Rectal smooth muscle tissue (tissue), 1 donor: ENCODE measurements at regions not wholly inside any gene's neighbourhood (a gene's known extent, or its start where the extent isn't known, plus 50 kb on each side); places are given as distances from the start of the nearest gene placed in this dataset.
"Not testable (repeated sequence)": the region's sequence is repeated elsewhere in the genome, so short reads cannot be mapped to it uniquely, and the experiment has no call there.

Experiments
- H3K27ac ChIP-seq: one replicate; pipeline ENCODE4 v1.7.0; 2013; ENCODE audit warnings: low read depth, low read length, inconsistent platforms
- H3K27me3 ChIP-seq: one replicate; pipeline ENCODE4 v1.7.0; 2013; ENCODE audit warnings: low read length; ENCODE audit not compliant: control insufficient read depth, insufficient read depth
- H3K36me3 ChIP-seq: one replicate; pipeline ENCODE4 v1.7.0; 2013; ENCODE audit warnings: low read length; ENCODE audit not compliant: control insufficient read depth, insufficient read depth
- H3K4me1 ChIP-seq: one replicate; pipeline ENCODE4 v1.7.0; 2013; ENCODE audit warnings: low read length; ENCODE audit not compliant: control insufficient read depth, insufficient read depth
- H3K4me3 ChIP-seq: one replicate; pipeline ENCODE4 v1.7.0; 2013; ENCODE audit warnings: low read length
- H3K9ac ChIP-seq: one replicate; pipeline ENCODE4 v1.7.0; 2013; ENCODE audit warnings: low read length

GRCh38 chr2:111439237-111439636 is 318.5 kb downstream of the BCL2L11 start:
- H3K4me3 ChIP-seq, H3K27ac ChIP-seq, H3K36me3 ChIP-seq, H3K9ac ChIP-seq, H3K27me3 ChIP-seq, H3K4me1 ChIP-seq: not testable (repeated sequence)

GRCh38 chr2:111441614-111442013 is 320.9 kb downstream of the BCL2L11 start:
- not testable (repeated sequence) for H3K4me3 ChIP-seq, H3K9ac ChIP-seq, H3K4me1 ChIP-seq, H3K27ac ChIP-seq, H3K36me3 ChIP-seq, H3K27me3 ChIP-seq

- H3K4me1 ChIP-seq, H3K9ac ChIP-seq, H3K27me3 ChIP-seq, H3K4me3 ChIP-seq, H3K27ac ChIP-seq, H3K36me3 ChIP-seq: not testable (repeated sequence)
Observed at GRCh38 chr2:111442767-111443454, 322.2 kb downstream of the BCL2L11 start.

GRCh38 chr2:111444516-111444915 is 323.8 kb downstream of the BCL2L11 start:
- H3K9ac ChIP-seq, H3K4me3 ChIP-seq, H3K36me3 ChIP-seq: not testable (repeated sequence)

GRCh38 chr2:111445191-111445929 is 324.6 kb downstream of the BCL2L11 start:
- H3K36me3 ChIP-seq, H3K4me3 ChIP-seq, H3K27me3 ChIP-seq, H3K27ac ChIP-seq, H3K4me1 ChIP-seq, H3K9ac ChIP-seq: not testable (repeated sequence)

More at GRCh38 chr2:111444516-111444915, 323.8 kb downstream of the BCL2L11 start:
- not testable (repeated sequence) for H3K4me1 ChIP-seq, H3K27me3 ChIP-seq, H3K27ac ChIP-seq

GRCh38 chr2:111445941-111446340 is 325.2 kb downstream of the BCL2L11 start:
- H3K4me3 ChIP-seq, H3K4me1 ChIP-seq, H3K36me3 ChIP-seq, H3K27me3 ChIP-seq, H3K9ac ChIP-seq, H3K27ac ChIP-seq: not testable (repeated sequence)

- H3K36me3 ChIP-seq, H3K27ac ChIP-seq, H3K27me3 ChIP-seq, H3K4me3 ChIP-seq, H3K4me1 ChIP-seq, H3K9ac ChIP-seq: not testable (repeated sequence)
Observed at GRCh38 chr2:111447482-111447881, 326.8 kb downstream of the BCL2L11 start.

GRCh38 chr2:111448796-111449195 is 328.1 kb downstream of the BCL2L11 start:
- H3K36me3 ChIP-seq, H3K27me3 ChIP-seq, H3K27ac ChIP-seq, H3K9ac ChIP-seq, H3K4me3 ChIP-seq, H3K4me1 ChIP-seq: not testable (repeated sequence)

GRCh38 chr2:111450526-111450925 is 329.8 kb downstream of the BCL2L11 start:
- not testable (repeated sequence) for H3K27me3 ChIP-seq

GRCh38 chr2:111451692-111452199 is 331.0 kb downstream of the BCL2L11 start:
- H3K27ac ChIP-seq, H3K9ac ChIP-seq: not testable (repeated sequence)

More at GRCh38 chr2:111450526-111450925, 329.8 kb downstream of the BCL2L11 start:
- not testable (repeated sequence) for H3K4me3 ChIP-seq, H3K9ac ChIP-seq, H3K4me1 ChIP-seq, H3K27ac ChIP-seq, H3K36me3 ChIP-seq

GRCh38 chr2:111452208-111452607 is 331.5 kb downstream of the BCL2L11 start:
- not testable (repeated sequence) for H3K27ac ChIP-seq, H3K27me3 ChIP-seq, H3K36me3 ChIP-seq

More at GRCh38 chr2:111451692-111452199, 331.0 kb downstream of the BCL2L11 start:
- not testable (repeated sequence) for H3K27me3 ChIP-seq, H3K4me3 ChIP-seq, H3K36me3 ChIP-seq, H3K4me1 ChIP-seq

GRCh38 chr2:111453308-111453707 is 332.6 kb downstream of the BCL2L11 start:
- H3K36me3 ChIP-seq, H3K9ac ChIP-seq, H3K4me1 ChIP-seq, H3K27ac ChIP-seq, H3K4me3 ChIP-seq, H3K27me3 ChIP-seq: not testable (repeated sequence)

More at GRCh38 chr2:111452208-111452607, 331.5 kb downstream of the BCL2L11 start:
- H3K4me3 ChIP-seq, H3K9ac ChIP-seq, H3K4me1 ChIP-seq: not testable (repeated sequence)

GRCh38 chr2:111453816-111454215 is 333.1 kb downstream of the BCL2L11 start:
- not testable (repeated sequence) for H3K27me3 ChIP-seq, H3K9ac ChIP-seq, H3K4me3 ChIP-seq, H3K36me3 ChIP-seq, H3K27ac ChIP-seq, H3K4me1 ChIP-seq
